ENCODE measurements at regions not wholly inside any gene's neighbourhood (a gene's known extent, or its start where the extent isn't known, plus 50 kb on each side); places are given as distances from the start of the nearest gene placed in this dataset.

DNA sequence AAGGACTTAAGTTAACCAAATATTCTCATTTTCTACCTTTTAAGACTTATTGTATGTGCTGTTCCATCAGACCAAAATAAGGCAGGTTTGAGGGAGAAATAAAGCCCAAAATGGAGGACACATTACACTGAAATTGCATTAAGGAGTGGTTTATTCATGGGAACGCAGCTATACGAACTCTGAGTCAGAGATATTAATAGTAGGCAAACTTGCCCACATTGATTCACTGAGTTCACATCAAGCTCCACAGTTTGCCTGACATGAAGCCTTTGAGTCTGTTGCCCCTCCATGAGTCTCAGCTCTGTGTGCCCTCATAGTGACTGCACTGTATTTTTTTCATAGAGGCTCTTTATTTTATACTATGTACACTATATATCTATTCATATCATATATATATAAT, 135.0 kb upstream of the SNX2 start:
- no peak overlapping the region for H3K18ac ChIP-seq (ENCODE audit: insufficient read length, low read depth, low read length)
- no peak overlapping the region for H4K91ac ChIP-seq (ENCODE audit: insufficient read length, low read depth, low read length)
- WGBS (ENCODE audit: extremely low coverage, insufficient read length, low lambda C conversion rate), result no CpG with 5 or more reads among the region's 2 CpGs
- no peak overlapping the region for H2AFZ ChIP-seq (ENCODE audit: low read length)
- peaks cover 6 to 18% (median 8%) of the 10 kb centered on the region in 3 experiments for H3K36me3 Mint-ChIP-seq (ENCODE audit: insufficient read depth in 1 of 3, low read depth in 3 of 3)
- no peaks in the 10 kb centered on the region for H4K20me1 ChIP-seq (ENCODE audit: control insufficient read depth, insufficient read depth, insufficient read length)
- H2BK12ac ChIP-seq (ENCODE audit: insufficient read length, low read depth, low read length), result no peak overlapping the region
- no peak overlapping the region for H3K23ac ChIP-seq (ENCODE audit: insufficient read length, low read depth, low read length)
- H4K5ac ChIP-seq (ENCODE audit: insufficient read length, low read depth, low read length), result no peak overlapping the region
- peaks cover 16 to 22% of the 10 kb centered on the region in 2 experiments for H3K9me3 Mint-ChIP-seq
- no peaks in the 10 kb centered on the region for H3K23me2 ChIP-seq (ENCODE audit: insufficient read length, low read depth, low read length, poor library complexity, severe bottlenecking)
- H3K9me3 ChIP-seq (ENCODE audit: control insufficient read depth, low read depth, low read length), result peaks cover 8% of the 10 kb centered on the region
- H2BK15ac ChIP-seq (ENCODE audit: low read depth, low read length), result no peak overlapping the region
- H3K56ac ChIP-seq (ENCODE audit: insufficient read length, low read depth, low read length), result no peak overlapping the region
- H2AK5ac ChIP-seq (ENCODE audit: insufficient read length, low read length), result no peak overlapping the region
- no peak overlapping the region for H3K9ac ChIP-seq (ENCODE audit: extremely low read depth, insufficient read length, low read length)
- H3K27ac Mint-ChIP-seq, result no peak overlapping the region
- no peak overlapping the region for H2BK20ac ChIP-seq (ENCODE audit: low read depth, low read length, poor library complexity, severe bottlenecking)
- H3K79me1 ChIP-seq (ENCODE audit: insufficient read depth, low read depth, low read length, poor library complexity, severe bottlenecking), result no peaks in the 10 kb centered on the region
- no peaks in the 10 kb centered on the region for H3K79me2 ChIP-seq (ENCODE audit: insufficient read depth, low read length)
- H3K27ac ChIP-seq (ENCODE audit: insufficient read length, low read depth, low read length), result no peak overlapping the region
- no peak overlapping the region for H3T11ph ChIP-seq (ENCODE audit: low read length)
- H3K4ac ChIP-seq (ENCODE audit: low read depth, low read length), result no peak overlapping the region
- DNase-seq, result no peak
- no peaks in the 10 kb centered on the region for H3K27me3 ChIP-seq (ENCODE audit: insufficient read depth, low read length)
- H3K4me1 ChIP-seq (ENCODE audit: insufficient read depth, low read length), result no peaks in the 10 kb centered on the region; the same call in 1 of the 2 replicates
- H3K4me1 Mint-ChIP-seq, result peaks cover 13% of the 10 kb centered on the region in 2 experiments
- no peak overlapping the region for H4K8ac ChIP-seq (replicated peaks; ENCODE audit: insufficient read length, low read depth, low read length)
- H3K27me3 Mint-ChIP-seq (ENCODE audit: low read depth), result no peaks in the 10 kb centered on the region; the same call in 1 of the 2 replicates
- TF ChIP-seq, protein P1, sequence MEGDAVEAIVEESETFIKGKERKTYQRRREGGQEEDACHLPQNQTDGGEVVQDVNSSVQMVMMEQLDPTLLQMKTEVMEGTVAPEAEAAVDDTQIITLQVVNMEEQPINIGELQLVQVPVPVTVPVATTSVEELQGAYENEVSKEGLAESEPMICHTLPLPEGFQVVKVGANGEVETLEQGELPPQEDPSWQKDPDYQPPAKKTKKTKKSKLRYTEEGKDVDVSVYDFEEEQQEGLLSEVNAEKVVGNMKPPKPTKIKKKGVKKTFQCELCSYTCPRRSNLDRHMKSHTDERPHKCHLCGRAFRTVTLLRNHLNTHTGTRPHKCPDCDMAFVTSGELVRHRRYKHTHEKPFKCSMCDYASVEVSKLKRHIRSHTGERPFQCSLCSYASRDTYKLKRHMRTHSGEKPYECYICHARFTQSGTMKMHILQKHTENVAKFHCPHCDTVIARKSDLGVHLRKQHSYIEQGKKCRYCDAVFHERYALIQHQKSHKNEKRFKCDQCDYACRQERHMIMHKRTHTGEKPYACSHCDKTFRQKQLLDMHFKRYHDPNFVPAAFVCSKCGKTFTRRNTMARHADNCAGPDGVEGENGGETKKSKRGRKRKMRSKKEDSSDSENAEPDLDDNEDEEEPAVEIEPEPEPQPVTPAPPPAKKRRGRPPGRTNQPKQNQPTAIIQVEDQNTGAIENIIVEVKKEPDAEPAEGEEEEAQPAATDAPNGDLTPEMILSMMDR (conservative IDR thresholded peaks at IDR 0.05), result no peak
- no peak overlapping the region for H3K14ac ChIP-seq (ENCODE audit: insufficient read depth, low read length)
- H3K4me3 Mint-ChIP-seq, result no peak overlapping the region
- no peak overlapping the region for H3K4me2 ChIP-seq (ENCODE audit: insufficient read depth, insufficient read length, low read length)
- no peak overlapping the region for H2BK120ac ChIP-seq (ENCODE audit: low read depth, low read length, poor library complexity, severe bottlenecking)
- H2BK5ac ChIP-seq (ENCODE audit: insufficient read length, low read length), result no peak overlapping the region

Measured in H9 (cell line).